HCT116 (cell line): ENCODE measurements at regions not wholly inside any gene's neighbourhood (a gene's known extent, or its start where the extent isn't known, plus 50 kb on each side); places are given as distances from the start of the nearest gene placed in this dataset.
"Not testable (repeated sequence)": the region's sequence is repeated elsewhere in the genome, so short reads cannot be mapped to it uniquely, and the experiment has no call there.

Source experiments
- ATAC-seq: fragments of 200-7000 bp; cut with Tn5 transposase; 2 replicates; pipeline ENCODE4 v1.9.1; 2020; ENCODE audit warnings: mild to moderate bottlenecking, moderate library complexity
- BruUV-seq: library from RNA; stranded (reverse); fragments of 400-500 nt; replicated peaks from 2 replicates; lab custom pipeline; 2021; lab: Mats Ljungman, UMichigan
- CTCF ChIA-PET: fragments of 300-600 bp; sonication (Branson Sonifier 250); formaldehyde crosslinking; loops from one replicate; lab custom pipeline; 2021; ENCODE audit warnings: antibody characterized with exemption; lab: Charles Lee
- POLR2A ChIA-PET: fragments of 300-600, 350-600 bp; sonication (Branson Sonifier 250); formaldehyde crosslinking; loops from one replicate; lab custom pipeline; 2021; ENCODE audit warnings: antibody characterized with exemption; lab: Charles Lee
- RAD21 ChIA-PET, 2 experiments: fragments of 300-600 bp; sonication (Branson Sonifier 250); formaldehyde crosslinking; loops; one replicate each; lab custom pipeline; 2023; ENCODE audit warnings: low total read pairs in 2 of 2; ENCODE audit not compliant: uncharacterized antibody in 2 of 2, unreplicated experiment in 2 of 2, low non-redundant PET in 1 of 2; lab: Charles Lee
- DNase-seq: peaks from one replicate; pipeline ENCODE4 v3.0.0-alpha.2; 2010; ENCODE audit warnings: low read depth, low spot score
- H2AFZ ChIP-seq: fragments of 200-600 bp; shearing (Covaris generic), sonication (generic); 2 replicates; pipeline ENCODE4 v1.6.1; 2017; ENCODE audit warnings: low read depth, mixed run types, mixed read lengths, antibody characterized with exemption, low read length; ENCODE audit not compliant: poor library complexity, severe bottlenecking
- H3K27ac ChIP-seq: 2 replicates; pipeline ENCODE4 v1.5.1; 2012; ENCODE audit warnings: low read depth, low read length
- H3K27me3 ChIP-seq: fragments of 200-600 bp; sonication (generic); 2 replicates; pipeline ENCODE4 v1.6.1; 2016; ENCODE audit warnings: mixed run types, low read length, mixed read lengths; ENCODE audit not compliant: insufficient read depth
- H3K36me3 ChIP-seq, 2 experiments: fragments of 200-500 bp in 1 of 2; fragments of 200-600 bp in 1 of 2; sonication (Bioruptor generic) in 1 of 2; sonication (generic) in 1 of 2; 2 replicates each; pipeline versions ENCODE4 v1.5.1 to v1.6.1; 2014 to 2016; ENCODE audit warnings: low read length in 2 of 2, inconsistent platforms in 1 of 2, mixed read lengths in 1 of 2, mixed run types in 1 of 2; ENCODE audit not compliant: insufficient read depth in 2 of 2, control insufficient read depth in 1 of 2
- H3K4me1 ChIP-seq, 2 experiments: fragments of 200-600 bp in 1 of 2; sonication (generic) in 1 of 2; 2 replicates each; pipeline versions ENCODE4 v1.5.1 to v1.6.1; 2012 to 2017; ENCODE audit warnings: low read length in 2 of 2, inconsistent platforms in 1 of 2, mild to moderate bottlenecking in 1 of 2, mixed read lengths in 1 of 2, mixed run types in 1 of 2, moderate library complexity in 1 of 2; ENCODE audit not compliant: insufficient read depth in 2 of 2, control insufficient read depth in 1 of 2
- H3K4me2 ChIP-seq: fragments of 200-600 bp; sonication (generic); 2 replicates; pipeline ENCODE4 v1.6.1; 2017; ENCODE audit warnings: mixed run types, low read length, mixed read lengths
- H3K4me3 ChIP-seq, 2 experiments: fragments of 200-600 bp in 1 of 2; sonication (generic) in 1 of 2; replicated peaks in 1 of 2; 2 replicates each; pipeline ENCODE4 v1.5.1; 2011 to 2016; ENCODE audit warnings: low read length in 2 of 2, control low read depth in 1 of 2, low read depth in 1 of 2, mild to moderate bottlenecking in 1 of 2, mixed read lengths in 1 of 2, mixed run types in 1 of 2
- H3K79me2 ChIP-seq: fragments of 200-600 bp; sonication (generic); 2 replicates; pipeline ENCODE4 v1.6.1; 2017; ENCODE audit warnings: mild to moderate bottlenecking, mixed run types, low read length, moderate library complexity, mixed read lengths; ENCODE audit not compliant: insufficient read depth
- H3K9ac ChIP-seq: fragments of 200-600 bp; sonication (generic); 2 replicates; pipeline ENCODE4 v1.6.1; 2016; ENCODE audit warnings: low read length, mixed read lengths
- H3K9me2 ChIP-seq: fragments of 200-600 bp; sonication (generic), shearing (Covaris generic); 2 replicates; pipeline ENCODE4 v1.6.1; 2017; ENCODE audit warnings: mixed run types, mild to moderate bottlenecking, moderate library complexity; ENCODE audit not compliant: insufficient read depth
- H3K9me3 ChIP-seq, 2 experiments: fragments of 200-500 bp in 1 of 2; fragments of 200-600 bp in 1 of 2; sonication (Bioruptor generic) in 1 of 2; sonication (generic) in 1 of 2; 2 replicates each; pipeline ENCODE4 v1.6.1; 2014 to 2017; ENCODE audit warnings: low read length in 2 of 2, mixed read lengths in 2 of 2, inconsistent platforms in 1 of 2, low read depth in 1 of 2, mild to moderate bottlenecking in 1 of 2, mixed run types in 1 of 2, moderate library complexity in 1 of 2; ENCODE audit not compliant: control insufficient read depth in 1 of 2, insufficient read depth in 1 of 2
- H4K20me1 ChIP-seq: fragments of 200-600 bp; sonication (generic), shearing (Covaris generic); 2 replicates; pipeline ENCODE4 v1.6.1; 2017; ENCODE audit warnings: mixed run types, mild to moderate bottlenecking, moderate library complexity; ENCODE audit not compliant: insufficient read depth
- EGR1 ChIP-seq: IDR thresholded peaks from 2 replicates; pipeline ENCODE4 v1.6.1; 2012; ENCODE audit warnings: low read depth
- EZH2 ChIP-seq: fragments of 200-600 bp; sonication (generic); IDR thresholded peaks from 2 replicates; pipeline ENCODE4 v1.6.1; 2017; ENCODE audit warnings: antibody characterized with exemption, mixed run types
- EZH2phosphoT487 ChIP-seq: fragments of 200-600 bp; IDR thresholded peaks from 2 replicates; pipeline ENCODE4 v1.6.1; 2018; ENCODE audit warnings: antibody characterized with exemption, borderline replicate concordance
- REST ChIP-seq: IDR thresholded peaks from 2 replicates; pipeline ENCODE4 v1.6.1; 2012; ENCODE audit warnings: low read depth
- intact Hi-C: fragments of 100-400 bp; cut with micrococcal nuclease; formaldehyde crosslinking; loops from 2 replicates; pipeline ENCODE4 v1.10.0; 2022

GRCh38 chr10:30708234-30708633 is 78.7 kb upstream of the LYZL2 start:
- Histone ChIP-seq H3K79me2 (no peaks in the 10 kb centered on the region), H3K9me2 (no peaks in the 10 kb centered on the region), H3K9me3 (no peaks in the 10 kb centered on the region; a peak in 1 of 4 replicates), H2AFZ (no peak overlapping the region), H3K4me3 (no peak overlapping the region), H3K36me3 (no peaks in the 10 kb centered on the region), H3K9ac (no peak overlapping the region), H3K4me1 (no peaks in the 10 kb centered on the region), H3K27ac (no peak overlapping the region), H4K20me1 (no peaks in the 10 kb centered on the region)
- no TSS peak for BruUV-seq
- ATAC-seq (no peak), DNase-seq (no peak)
- ChIA-PET POLR2A (no interaction called here), RAD21 (no interaction called here), CTCF (interaction anchor here (1.4 kb wide), 1 partner anchor 21 kb away, joined by 4 read pairs; no protein-coding TSS in a partner anchor)
- intact Hi-C loops: no loop called here
- no peak for TF ChIP-seq EGR1
- no peak for TF ChIP-seq EZH2
- TF ChIP-seq EZH2phosphoT487: no peak
- TF ChIP-seq REST: no peak
- TF ChIP-seq, all 23 proteins: peak for 0
- Histone ChIP-seq H3K27me3 (no peaks in the 10 kb centered on the region), H3K4me2 (no peak overlapping the region)

GRCh38 chr10:30706189-30706588 is 76.6 kb upstream of the LYZL2 start:
- peaks cover 3 to 15% of the 10 kb centered on the region in 2 experiments; a peak in 3 of 4 replicates for H3K4me1 ChIP-seq
- H3K4me2 ChIP-seq, H3K9me2 ChIP-seq, intact Hi-C loops, H3K27ac ChIP-seq, ATAC-seq, H3K79me2 ChIP-seq, DNase-seq, H3K9me3 ChIP-seq, RAD21 ChIA-PET, CTCF ChIA-PET, H2AFZ ChIP-seq, BruUV-seq, H3K9ac ChIP-seq, H3K36me3 ChIP-seq, H3K27me3 ChIP-seq, H3K4me3 ChIP-seq, H4K20me1 ChIP-seq, POLR2A ChIA-PET: not testable (repeated sequence)
